SU-DHL-6 (cell line): ENCODE measurements at regions not wholly inside any gene's neighbourhood (a gene's known extent, or its start where the extent isn't known, plus 50 kb on each side); places are given as distances from the start of the nearest gene placed in this dataset.
A peak's percentile ranks its signal among the peaks of the same experiment; 100 is the strongest.

Experiments used
- H2AFZ ChIP-seq: fragments of 200-600 bp; sonication (generic); 2 replicates; pipeline ENCODE4 v1.6.1; 2014; ENCODE audit warnings: low read depth, mild to moderate bottlenecking, moderate library complexity, mixed read lengths, antibody characterized with exemption, low read length; ENCODE audit not compliant: severe bottlenecking
- H3F3A ChIP-seq: fragments of 200-600 bp; shearing (Covaris generic); 2 replicates; pipeline ENCODE4 v1.6.0; 2016; ENCODE audit warnings: antibody characterized with exemption, mild to moderate bottlenecking; ENCODE audit not compliant: insufficient read depth
- H3K27ac ChIP-seq: fragments of 200-600 bp; sonication (generic); 2 replicates; pipeline ENCODE4 v1.5.1; 2016; ENCODE audit warnings: low read depth, mild to moderate bottlenecking, low read length, moderate library complexity, mixed read lengths
- H3K27me3 ChIP-seq: fragments of 200-600 bp; sonication (generic), shearing (Covaris generic); 2 replicates; pipeline ENCODE4 v1.6.0; 2014; ENCODE audit warnings: mild to moderate bottlenecking, low read length
- H3K36me3 ChIP-seq: fragments of 200-600 bp; sonication (generic); 2 replicates; pipeline ENCODE4 v1.6.1; 2014; ENCODE audit warnings: mild to moderate bottlenecking, low read length, mixed read lengths
- H3K4me2 ChIP-seq: fragments of 300-600, 200-600 bp; shearing (Covaris generic), sonication (generic); 2 replicates; pipeline ENCODE4 v1.6.0; 2014; ENCODE audit warnings: low read length, low read depth, mild to moderate bottlenecking; ENCODE audit not compliant: poor library complexity, severe bottlenecking
- H3K4me3 ChIP-seq: fragments of 200-600 bp; sonication (generic); 2 replicates; pipeline ENCODE4 v1.5.1; 2014; ENCODE audit warnings: antibody characterized with exemption, low read length, mild to moderate bottlenecking, mixed read lengths; ENCODE audit not compliant: insufficient read depth, poor library complexity, severe bottlenecking
- H3K79me2 ChIP-seq: fragments of 200-600 bp; sonication (generic); 2 replicates; pipeline ENCODE4 v1.6.1; 2014; ENCODE audit warnings: mild to moderate bottlenecking, low read length, moderate library complexity; ENCODE audit not compliant: insufficient read depth
- H3K9ac ChIP-seq: fragments of 200-600 bp; sonication (generic); 2 replicates; pipeline ENCODE4 v1.7.0; 2014; ENCODE audit warnings: mild to moderate bottlenecking, low read length
- H3K9me2 ChIP-seq: fragments of 200-600 bp; sonication (generic); replicated peaks from 2 replicates; pipeline ENCODE4 v1.6.1; 2014; ENCODE audit warnings: low read length; ENCODE audit not compliant: insufficient read depth
- H3K9me3 ChIP-seq: fragments of 200-600 bp; sonication (generic); 2 replicates; pipeline ENCODE4 v1.6.1; 2014; ENCODE audit warnings: low read length, mixed read lengths; ENCODE audit not compliant: insufficient read depth
- H4K20me1 ChIP-seq: fragments of 200-600 bp; sonication (generic); 2 replicates; pipeline ENCODE4 v1.6.1; 2014; ENCODE audit warnings: low read depth, mild to moderate bottlenecking, antibody characterized with exemption, low read length, moderate library complexity, mixed read lengths
- EZH2phosphoT487 ChIP-seq: fragments of 200-600 bp; sonication (generic), shearing (Covaris generic); conservative IDR thresholded peaks from 2 replicates; pipeline ENCODE4 v1.6.1; 2018; ENCODE audit warnings: mild to moderate bottlenecking, antibody characterized with exemption, low read length, moderate library complexity, mixed read lengths
- TF ChIP-seq, protein P1 (sequence below): fragments of 200-600 bp; sonication (generic); IDR thresholded peaks from one replicate; pipeline ENCODE4 v1.5.1; 2017; ENCODE audit warnings: antibody characterized with exemption, mild to moderate bottlenecking, low read length, moderate library complexity; ENCODE audit not compliant: insufficient read depth, poor library complexity, severe bottlenecking

GRCh38 chr4:31241504-31242106 lies 521.4 kb downstream of the PCDH7 start:
- Histone ChIP-seq H3K4me2 (no peak overlapping the region), H2AFZ (peak overlapping the region; percentile 50)

GRCh38 chr4:31246856-31247255 lies 526.7 kb downstream of the PCDH7 start:
- Histone ChIP-seq H3K27ac (no peak overlapping the region), H4K20me1 (no peaks in the 10 kb centered on the region), H3K9ac (no peak overlapping the region), H3K36me3 (no peaks in the 10 kb centered on the region), H3K4me3 (no peak overlapping the region), H3K9me3 (no peaks in the 10 kb centered on the region), H3K27me3 (no peaks in the 10 kb centered on the region), H3K9me2 (no peaks in the 10 kb centered on the region), H2AFZ (no peak overlapping the region), H3K79me2 (no peaks in the 10 kb centered on the region), H3K4me2 (no peak overlapping the region), H3F3A (no peaks in the 10 kb centered on the region)
- no peak for TF ChIP-seq EZH2phosphoT487
- TF ChIP-seq, protein P1, sequence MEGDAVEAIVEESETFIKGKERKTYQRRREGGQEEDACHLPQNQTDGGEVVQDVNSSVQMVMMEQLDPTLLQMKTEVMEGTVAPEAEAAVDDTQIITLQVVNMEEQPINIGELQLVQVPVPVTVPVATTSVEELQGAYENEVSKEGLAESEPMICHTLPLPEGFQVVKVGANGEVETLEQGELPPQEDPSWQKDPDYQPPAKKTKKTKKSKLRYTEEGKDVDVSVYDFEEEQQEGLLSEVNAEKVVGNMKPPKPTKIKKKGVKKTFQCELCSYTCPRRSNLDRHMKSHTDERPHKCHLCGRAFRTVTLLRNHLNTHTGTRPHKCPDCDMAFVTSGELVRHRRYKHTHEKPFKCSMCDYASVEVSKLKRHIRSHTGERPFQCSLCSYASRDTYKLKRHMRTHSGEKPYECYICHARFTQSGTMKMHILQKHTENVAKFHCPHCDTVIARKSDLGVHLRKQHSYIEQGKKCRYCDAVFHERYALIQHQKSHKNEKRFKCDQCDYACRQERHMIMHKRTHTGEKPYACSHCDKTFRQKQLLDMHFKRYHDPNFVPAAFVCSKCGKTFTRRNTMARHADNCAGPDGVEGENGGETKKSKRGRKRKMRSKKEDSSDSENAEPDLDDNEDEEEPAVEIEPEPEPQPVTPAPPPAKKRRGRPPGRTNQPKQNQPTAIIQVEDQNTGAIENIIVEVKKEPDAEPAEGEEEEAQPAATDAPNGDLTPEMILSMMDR, result no peak

More at GRCh38 chr4:31241504-31242106, 521.4 kb downstream of the PCDH7 start:
- Histone ChIP-seq H3K79me2 (no peaks in the 10 kb centered on the region), H3K4me3 (no peak overlapping the region), H4K20me1 (no peaks in the 10 kb centered on the region), H3F3A (no peaks in the 10 kb centered on the region), H3K27me3 (no peaks in the 10 kb centered on the region), H3K9me2 (no peaks in the 10 kb centered on the region), H3K9ac (no peak overlapping the region), H3K9me3 (peaks cover 5% of the 10 kb centered on the region; the same call in 1 of the 2 replicates), H3K36me3 (no peaks in the 10 kb centered on the region), H3K27ac (no peak overlapping the region)
- TF ChIP-seq, protein P1, result no peak
- no peak for TF ChIP-seq EZH2phosphoT487

DNA sequence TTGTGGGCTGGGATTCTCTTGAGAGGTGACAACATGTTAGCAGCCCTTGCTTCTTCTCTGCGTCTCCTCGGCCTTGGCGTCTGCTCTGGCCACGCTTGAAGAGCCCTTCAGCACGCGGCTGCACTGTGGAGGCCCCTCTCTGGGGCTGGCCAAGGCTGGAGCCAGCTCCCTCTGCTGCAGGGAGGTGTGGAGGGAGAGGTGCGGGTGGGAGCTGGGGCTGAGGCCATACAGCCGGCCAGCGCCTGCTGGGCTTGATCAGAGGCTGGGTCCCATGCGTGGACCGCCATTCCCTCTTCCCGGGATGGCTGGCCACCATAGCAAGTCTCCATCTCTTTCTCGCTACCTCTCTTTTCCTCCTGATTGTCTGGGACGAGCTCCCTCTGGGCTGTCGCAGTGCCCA lies 539.0 kb downstream of the PCDH7 start:
- Histone ChIP-seq H3K9me3 (no peaks in the 10 kb centered on the region), H3K9me2 (no peaks in the 10 kb centered on the region)

More for the DNA sequence above, 539.0 kb downstream of the PCDH7 start:
- no peak overlapping the region for H3K9ac ChIP-seq
- H4K20me1 ChIP-seq, result no peaks in the 10 kb centered on the region
- H3K79me2 ChIP-seq, result no peaks in the 10 kb centered on the region
- no peak overlapping the region for H3K27ac ChIP-seq
- no peak overlapping the region for H2AFZ ChIP-seq
- TF ChIP-seq, protein P1, result no peak
- no peak for TF ChIP-seq EZH2phosphoT487
- no peak overlapping the region for H3K4me2 ChIP-seq
- no peaks in the 10 kb centered on the region for H3K27me3 ChIP-seq
- no peaks in the 10 kb centered on the region for H3K36me3 ChIP-seq
- no peak overlapping the region for H3K4me3 ChIP-seq
- H3F3A ChIP-seq, result no peaks in the 10 kb centered on the region
